GM21390 (cell line): ENCODE measurements at regions not wholly inside any gene's neighbourhood (a gene's known extent, or its start where the extent isn't known, plus 50 kb on each side); places are given as distances from the start of the nearest gene placed in this dataset.
"Not testable (repeated sequence)": the region's sequence is repeated elsewhere in the genome, so short reads cannot be mapped to it uniquely, and the experiment has no call there.

Experiments used
- ATAC-seq: cut with Tn5 transposase; IDR thresholded peaks from one replicate; pipeline ENCODE4 v1.9.1; 2021; ENCODE audit not compliant: unreplicated experiment

DNA sequence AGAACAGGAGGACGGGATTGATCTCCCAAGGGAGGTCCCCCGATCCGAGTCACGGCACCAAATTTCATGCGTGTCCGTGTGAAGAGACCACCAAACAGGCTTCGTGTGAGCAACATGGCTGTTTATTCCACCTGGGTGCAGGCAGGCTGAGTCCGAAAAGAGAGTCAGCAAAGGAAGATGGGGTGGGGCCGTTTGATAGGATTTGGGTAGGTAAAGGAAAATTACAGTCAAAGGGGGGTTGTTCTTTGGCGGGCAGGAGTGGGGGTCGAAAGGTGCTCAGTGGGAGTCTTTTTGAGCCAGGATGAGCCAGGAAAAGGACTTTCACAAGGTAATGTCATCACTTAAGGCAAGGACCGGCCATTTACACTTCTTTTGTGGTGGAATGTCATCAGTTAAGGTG lies 763.6 kb upstream of the CTNND2 start:
- ATAC-seq: not testable (repeated sequence)

- not testable (repeated sequence) for ATAC-seq
Measured at GRCh38 chr5:12665772-12666171, 761.5 kb upstream of the CTNND2 start.

DNA sequence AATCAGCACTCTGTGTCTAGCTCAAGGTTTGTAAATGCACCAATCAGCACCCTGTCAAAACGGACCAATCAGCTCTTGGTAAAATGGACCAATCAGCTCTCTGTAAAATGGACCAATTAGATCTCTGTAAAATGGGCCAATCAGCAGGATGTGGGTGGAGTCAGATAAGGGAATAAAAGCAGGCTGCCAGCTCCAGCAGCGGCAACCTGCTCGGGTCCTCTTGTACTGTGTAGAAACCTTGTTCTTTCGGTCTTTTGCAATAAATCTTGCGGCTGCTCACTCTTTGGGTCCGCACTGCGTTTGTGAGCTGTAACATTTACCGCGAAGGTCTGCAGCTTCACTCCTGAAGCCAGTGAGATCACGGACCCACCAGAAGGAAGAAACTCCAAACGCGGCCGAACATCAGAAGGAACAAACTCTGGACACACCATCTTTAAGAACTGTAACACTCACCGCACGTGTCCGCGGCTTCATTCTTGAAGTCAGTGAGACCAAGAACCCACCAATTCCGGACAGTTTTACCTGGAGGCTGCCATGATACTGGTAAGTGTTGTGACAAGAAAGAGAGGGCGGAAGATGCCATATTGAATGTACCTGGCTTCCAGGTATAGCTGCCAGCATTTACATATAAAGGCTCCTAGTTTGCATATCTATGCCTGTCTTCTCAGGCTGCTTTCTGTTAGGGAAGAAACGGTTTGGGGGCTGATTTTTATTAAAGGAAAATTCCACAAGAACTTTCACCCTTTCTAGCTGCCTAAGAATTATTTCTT lies 758.5 kb upstream of the CTNND2 start:
- no peak for ATAC-seq

- ATAC-seq: no peak
Measured at GRCh38 chr5:12661617-12662370, 757.5 kb upstream of the CTNND2 start.

- not testable (repeated sequence) for ATAC-seq
Measured at GRCh38 chr5:12660279-12661107, 756.2 kb upstream of the CTNND2 start.

DNA sequence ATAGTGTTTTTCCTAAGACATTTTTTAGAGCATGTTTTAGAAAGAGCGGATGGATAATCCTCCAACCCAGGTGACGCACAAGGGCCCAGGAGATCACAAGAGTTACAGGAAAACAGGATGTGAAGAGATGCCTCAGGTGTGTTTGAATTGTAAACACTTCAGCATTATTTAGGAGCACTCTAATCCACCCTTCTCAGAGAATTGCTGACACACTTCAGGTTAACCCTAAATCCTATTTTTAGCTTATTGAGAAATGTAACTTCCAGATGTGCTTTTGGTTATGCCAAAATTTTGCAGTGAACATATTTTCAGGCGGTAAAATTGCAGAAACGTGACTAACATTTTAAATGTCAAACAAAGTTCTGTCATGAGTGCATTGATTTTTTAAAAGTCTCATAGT lies 755.4 kb upstream of the CTNND2 start:
- no peak for ATAC-seq

- no peak for ATAC-seq
Measured at GRCh38 chr5:12658871-12659446, 754.7 kb upstream of the CTNND2 start.

- not testable (repeated sequence) for ATAC-seq
Measured at GRCh38 chr5:12657914-12658474, 753.7 kb upstream of the CTNND2 start.

DNA sequence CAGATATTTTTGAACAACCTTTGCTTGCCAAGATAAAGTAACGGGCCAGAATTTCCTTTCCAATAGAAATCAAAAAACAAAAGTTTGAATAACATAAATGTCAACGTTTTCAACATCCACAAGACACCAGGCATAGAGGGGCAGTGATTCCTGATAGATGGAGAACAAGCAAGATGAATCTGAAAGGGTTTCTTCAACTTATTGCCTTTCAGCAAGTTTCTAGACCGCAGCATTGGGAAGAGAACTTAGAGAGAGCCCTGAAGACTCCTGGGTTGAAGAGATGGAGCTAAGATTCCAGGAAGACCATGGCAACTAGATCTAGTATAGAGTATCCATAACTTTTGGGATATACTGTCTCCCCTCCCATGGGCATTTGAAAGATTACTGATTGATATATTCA lies 751.4 kb upstream of the CTNND2 start:
- ATAC-seq: no peak

- no peak for ATAC-seq
Measured at GRCh38 chr5:12652201-12652600, 748.0 kb upstream of the CTNND2 start.

DNA sequence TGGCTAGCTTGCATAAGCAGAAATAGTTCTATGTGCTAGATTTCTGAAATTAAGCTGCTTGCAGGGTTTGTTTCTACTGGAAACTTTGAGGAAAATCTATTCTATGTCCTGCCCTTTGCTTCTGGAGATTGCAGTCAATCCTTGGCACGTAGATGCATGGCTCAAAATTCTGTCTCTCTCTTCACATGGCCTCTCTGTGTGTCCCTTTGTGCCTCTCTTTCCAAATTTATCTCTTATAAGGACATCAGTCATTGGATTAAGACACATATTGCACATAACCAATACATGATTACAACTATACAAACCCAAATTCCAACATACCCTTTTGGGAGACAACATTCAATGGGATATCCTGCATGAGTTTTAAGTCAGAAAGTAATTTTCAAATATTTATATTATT lies 744.3 kb upstream of the CTNND2 start:
- no peak for ATAC-seq

DNA sequence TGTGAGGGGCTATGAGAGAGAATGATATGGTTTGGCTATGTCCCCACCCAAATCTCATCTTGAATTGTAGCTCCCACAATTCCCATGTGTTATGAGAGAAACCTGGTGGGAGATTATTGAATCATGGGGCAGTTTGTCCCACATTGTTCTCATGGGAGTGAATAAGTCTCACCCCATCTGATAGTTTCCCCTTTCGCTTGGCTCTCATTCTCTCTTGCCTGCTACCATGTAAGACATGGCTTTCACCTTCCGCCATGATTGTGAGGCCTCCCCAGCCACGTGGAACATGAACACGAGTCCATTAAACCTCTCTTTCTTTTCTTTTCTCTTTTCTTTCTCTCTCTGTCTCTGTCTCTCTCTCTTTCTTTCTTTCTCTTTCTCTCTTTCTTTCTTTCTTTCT lies 743.4 kb upstream of the CTNND2 start:
- ATAC-seq: no peak

GRCh38 chr5:12645582-12645981 lies 741.3 kb upstream of the CTNND2 start:
- no peak for ATAC-seq

DNA sequence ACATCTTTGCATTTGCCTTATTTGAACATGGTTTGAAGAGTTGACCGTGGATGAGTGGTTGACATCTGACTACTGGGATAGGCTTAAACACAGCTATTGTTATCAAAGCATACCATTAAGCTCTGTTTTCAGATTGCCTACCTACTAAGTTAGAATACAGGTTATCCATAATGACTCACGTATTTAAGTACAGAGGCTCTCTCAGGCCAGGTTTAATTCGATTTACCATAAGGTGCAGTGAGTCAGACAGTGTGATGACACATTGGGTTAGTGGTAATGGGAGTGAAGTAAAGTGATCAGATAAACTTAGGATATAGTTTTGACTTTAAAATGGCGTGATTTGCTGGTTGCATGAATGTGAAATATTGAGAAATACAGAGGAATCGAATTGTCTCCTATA lies 732.0 kb upstream of the CTNND2 start:
- ATAC-seq: no peak

GRCh38 chr5:12626556-12626955 lies 722.3 kb upstream of the CTNND2 start:
- no peak for ATAC-seq

GRCh38 chr5:12625667-12626263 lies 721.5 kb upstream of the CTNND2 start:
- no peak for ATAC-seq

- ATAC-seq: no peak
Measured at GRCh38 chr5:12624776-12625560, 720.7 kb upstream of the CTNND2 start.

- no peak for ATAC-seq
Measured at GRCh38 chr5:12623408-12623807, 719.2 kb upstream of the CTNND2 start.

DNA sequence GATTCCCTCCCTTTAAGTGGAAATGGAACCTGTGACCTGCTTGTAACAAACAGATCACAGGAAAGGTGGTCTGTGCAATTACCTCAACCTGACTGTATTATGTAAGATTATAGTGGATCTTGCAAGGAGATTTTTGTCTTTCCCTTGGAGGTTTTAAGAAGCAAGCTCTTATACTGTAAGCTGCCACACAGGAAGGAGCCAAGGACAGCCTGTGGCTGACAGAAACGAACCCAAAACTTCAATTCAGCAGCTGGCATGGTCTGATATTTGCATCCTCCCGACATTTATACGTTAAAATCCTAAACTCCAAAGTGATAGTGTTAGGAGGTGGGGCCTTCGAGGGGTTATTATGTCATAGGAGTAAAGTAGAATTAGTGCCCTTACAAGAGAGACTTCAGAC lies 711.8 kb upstream of the CTNND2 start:
- ATAC-seq: no peak
